ENCODE measurements at regions not wholly inside any gene's neighbourhood (a gene's known extent, or its start where the extent isn't known, plus 50 kb on each side); places are given as distances from the start of the nearest gene placed in this dataset.

DNA sequence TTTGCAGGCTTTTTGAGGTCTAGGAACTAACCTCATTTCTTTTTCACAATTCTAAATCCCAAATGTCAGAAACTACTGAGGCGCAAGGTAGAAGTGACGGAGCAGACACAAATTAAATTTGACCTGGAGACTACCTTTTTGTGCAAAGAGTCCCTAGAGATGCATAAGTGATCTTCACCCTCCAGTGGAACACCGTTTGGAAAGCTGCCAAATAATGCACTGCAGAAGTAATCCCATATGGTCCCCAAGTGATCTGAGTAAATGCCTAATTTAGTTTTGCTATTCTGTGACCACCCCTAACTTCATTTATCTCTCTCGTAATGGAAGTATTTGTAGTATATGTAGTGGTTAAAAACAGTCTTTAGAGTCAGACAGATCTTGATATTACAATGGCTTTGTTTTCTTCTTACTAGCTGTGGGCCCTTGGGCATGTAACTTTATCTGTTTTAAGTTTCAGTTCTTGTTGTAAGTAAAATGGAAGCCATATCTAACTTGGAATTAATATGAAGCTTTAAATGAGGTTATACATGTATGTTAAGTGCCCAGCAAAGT lies 70.4 kb upstream of the IPO9 start:
- intact Hi-C loops (cut with DNase I) = no loop called here
- DNase-seq = no peak
- H3K4me3 ChIP-seq = no peak overlapping the region
- no peaks in the 10 kb centered on the region for H3K27me3 ChIP-seq
- H3K4me1 ChIP-seq (replicated peaks in 1 of 2) = peaks cover 0 to 22% of the 10 kb centered on the region in 2 donors
- H3K27ac ChIP-seq = no peak overlapping the region
- TF ChIP-seq, protein P1, sequence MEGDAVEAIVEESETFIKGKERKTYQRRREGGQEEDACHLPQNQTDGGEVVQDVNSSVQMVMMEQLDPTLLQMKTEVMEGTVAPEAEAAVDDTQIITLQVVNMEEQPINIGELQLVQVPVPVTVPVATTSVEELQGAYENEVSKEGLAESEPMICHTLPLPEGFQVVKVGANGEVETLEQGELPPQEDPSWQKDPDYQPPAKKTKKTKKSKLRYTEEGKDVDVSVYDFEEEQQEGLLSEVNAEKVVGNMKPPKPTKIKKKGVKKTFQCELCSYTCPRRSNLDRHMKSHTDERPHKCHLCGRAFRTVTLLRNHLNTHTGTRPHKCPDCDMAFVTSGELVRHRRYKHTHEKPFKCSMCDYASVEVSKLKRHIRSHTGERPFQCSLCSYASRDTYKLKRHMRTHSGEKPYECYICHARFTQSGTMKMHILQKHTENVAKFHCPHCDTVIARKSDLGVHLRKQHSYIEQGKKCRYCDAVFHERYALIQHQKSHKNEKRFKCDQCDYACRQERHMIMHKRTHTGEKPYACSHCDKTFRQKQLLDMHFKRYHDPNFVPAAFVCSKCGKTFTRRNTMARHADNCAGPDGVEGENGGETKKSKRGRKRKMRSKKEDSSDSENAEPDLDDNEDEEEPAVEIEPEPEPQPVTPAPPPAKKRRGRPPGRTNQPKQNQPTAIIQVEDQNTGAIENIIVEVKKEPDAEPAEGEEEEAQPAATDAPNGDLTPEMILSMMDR (IDR thresholded peaks at IDR 0.05) = no peak
- no peak for TF ChIP-seq POLR2A (IDR thresholded peaks at IDR 0.05)
- H3K36me3 ChIP-seq (replicated peaks in 1 of 2) = no peaks in the 10 kb centered on the region
- no peaks in the 10 kb centered on the region for H3K9me3 ChIP-seq (replicated peaks in 1 of 3)
- WGBS, 4 donors = 70 to 87% (median 77%) methylated on average over 4 of the region's 4 CpGs

DNA sequence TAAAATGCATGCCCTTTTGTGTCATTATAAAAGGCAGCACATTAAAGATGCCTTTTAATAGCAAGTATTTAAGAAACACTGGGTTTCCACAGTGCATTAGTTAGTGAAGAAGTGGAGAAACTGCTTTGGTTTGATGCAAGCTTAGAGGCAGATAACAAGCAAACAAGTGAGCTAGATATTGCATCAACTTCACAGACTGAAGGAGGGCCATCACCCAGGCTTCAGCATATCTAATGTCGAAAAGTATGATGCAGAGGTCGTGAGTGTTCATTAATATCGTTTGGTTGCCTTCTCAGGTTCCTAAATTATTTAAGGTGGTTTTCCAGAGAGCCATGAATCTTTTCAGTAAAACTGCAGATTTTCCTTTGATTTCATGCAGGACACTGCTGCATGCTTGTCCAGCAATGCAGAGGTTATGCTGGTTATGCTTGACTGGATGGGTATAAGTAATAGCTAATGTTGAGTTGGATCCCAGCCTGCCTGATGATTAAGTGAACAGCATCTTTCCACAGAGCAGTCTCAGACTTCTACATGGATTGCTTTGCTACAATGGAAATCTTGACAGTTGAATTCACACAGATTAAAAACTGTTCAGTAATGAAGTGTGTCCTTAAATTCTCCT lies 69.7 kb upstream of the IPO9 start:
- intact Hi-C loops (cut with DNase I) = no loop called here
- 64 to 77% (median 69%) methylated on average over 3 of the region's 3 CpGs for WGBS, 4 donors
- Histone ChIP-seq H3K27ac (no peak overlapping the region), H3K9me3 (replicated peaks in 1 of 3) (no peaks in the 10 kb centered on the region), H3K4me1 (replicated peaks in 1 of 2) (peaks cover 0 to 28% of the 10 kb centered on the region in 2 donors), H3K36me3 (replicated peaks in 1 of 2) (no peaks in the 10 kb centered on the region), H3K27me3 (no peaks in the 10 kb centered on the region), H3K4me3 (no peak overlapping the region)
- no peak for DNase-seq
- TF ChIP-seq POLR2A (IDR thresholded peaks at IDR 0.05) = no peak
- TF ChIP-seq, protein P1 (IDR thresholded peaks at IDR 0.05) = no peak

DNA sequence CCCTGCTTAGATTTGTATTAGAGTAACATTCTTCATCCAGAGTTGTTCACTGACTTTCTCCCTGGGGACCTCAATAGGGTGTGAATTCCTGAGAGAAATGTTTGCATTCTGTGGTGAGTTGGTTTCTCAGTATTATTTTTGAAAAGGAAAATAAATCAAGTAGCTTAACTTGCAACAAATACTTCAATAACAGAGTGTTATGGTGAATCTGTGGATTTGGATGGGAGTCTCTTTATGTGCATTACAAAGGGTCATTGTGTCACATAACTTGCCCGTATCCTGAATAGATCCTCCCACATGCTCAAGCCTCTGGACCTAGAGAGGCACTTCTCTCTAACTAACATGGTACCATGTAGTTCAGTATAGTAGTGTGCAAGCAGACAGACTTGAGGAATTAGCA lies 68.4 kb upstream of the IPO9 start:
- no peak overlapping the region for H3K27ac ChIP-seq

DNA sequence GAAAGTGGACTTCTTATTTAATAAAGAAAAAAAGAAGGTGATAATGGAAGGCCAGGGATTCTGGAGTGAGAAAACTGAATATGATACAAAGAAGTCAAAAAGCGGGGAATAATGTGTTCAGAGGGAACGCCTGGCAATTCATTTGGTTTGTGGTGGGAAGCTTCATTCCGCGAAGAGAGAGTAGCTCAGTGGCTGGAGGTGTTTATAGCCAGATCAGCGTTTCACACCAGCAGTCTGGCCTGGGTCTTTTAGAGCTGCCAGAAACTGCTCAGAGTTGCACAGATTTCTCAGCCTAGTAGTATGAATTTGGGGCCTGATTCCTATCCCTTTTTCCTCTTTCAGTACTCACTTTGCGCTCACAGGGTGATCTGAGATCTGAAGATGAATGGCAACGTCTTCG lies 67.8 kb upstream of the IPO9 start:
- intact Hi-C loops (cut with DNase I) = no loop called here
- H3K4me3 ChIP-seq = no peak overlapping the region

More for the DNA sequence above, 68.4 kb upstream of the IPO9 start:
- Histone ChIP-seq H3K36me3 (replicated peaks in 1 of 2) (no peaks in the 10 kb centered on the region), H3K9me3 (replicated peaks in 1 of 3) (no peaks in the 10 kb centered on the region), H3K4me3 (no peak overlapping the region), H3K27me3 (no peaks in the 10 kb centered on the region), H3K4me1 (replicated peaks in 1 of 2) (peaks cover 0 to 19% of the 10 kb centered on the region in 2 donors)
- TF ChIP-seq, protein P1 (IDR thresholded peaks at IDR 0.05) = no peak
- TF ChIP-seq POLR2A (IDR thresholded peaks at IDR 0.05) = no peak
- intact Hi-C loops (cut with DNase I) = no loop called here
- no peak for DNase-seq
- 84 to 100% (median 90%) methylated on average over 1 of the region's 1 CpG for WGBS, 4 donors

More for the DNA sequence above, 67.8 kb upstream of the IPO9 start:
- peaks cover 0 to 17% of the 10 kb centered on the region in 2 donors for H3K4me1 ChIP-seq (replicated peaks in 1 of 2)
- H3K9me3 ChIP-seq (replicated peaks in 1 of 3) = no peaks in the 10 kb centered on the region
- TF ChIP-seq, protein P1 (IDR thresholded peaks at IDR 0.05) = no peak
- no peak for TF ChIP-seq POLR2A (IDR thresholded peaks at IDR 0.05)
- no peak for DNase-seq
- WGBS, 4 donors = 89 to 96% (median 91%) methylated on average over 8 of the region's 8 CpGs
- H3K27me3 ChIP-seq = no peaks in the 10 kb centered on the region
- H3K36me3 ChIP-seq (replicated peaks in 1 of 2) = no peaks in the 10 kb centered on the region
- H3K27ac ChIP-seq = no peak overlapping the region
